PC-9 (cell line): ENCODE measurements at regions not wholly inside any gene's neighbourhood (a gene's known extent, or its start where the extent isn't known, plus 50 kb on each side); places are given as distances from the start of the nearest gene placed in this dataset.

ENCODE experiments used
- EZH2 ChIP-seq: fragments of 200-600 bp; sonication (generic); IDR thresholded peaks from 2 replicates; pipeline ENCODE4 v1.8.0; 2017; ENCODE audit warnings: antibody characterized with exemption, low read depth
- TF ChIP-seq, protein P1 (sequence below): fragments of 200-600 bp; sonication (generic); conservative IDR thresholded peaks from 2 replicates; pipeline ENCODE4 v1.6.1; 2017; ENCODE audit warnings: mixed run types, antibody characterized with exemption, mild to moderate bottlenecking, moderate library complexity

DNA sequence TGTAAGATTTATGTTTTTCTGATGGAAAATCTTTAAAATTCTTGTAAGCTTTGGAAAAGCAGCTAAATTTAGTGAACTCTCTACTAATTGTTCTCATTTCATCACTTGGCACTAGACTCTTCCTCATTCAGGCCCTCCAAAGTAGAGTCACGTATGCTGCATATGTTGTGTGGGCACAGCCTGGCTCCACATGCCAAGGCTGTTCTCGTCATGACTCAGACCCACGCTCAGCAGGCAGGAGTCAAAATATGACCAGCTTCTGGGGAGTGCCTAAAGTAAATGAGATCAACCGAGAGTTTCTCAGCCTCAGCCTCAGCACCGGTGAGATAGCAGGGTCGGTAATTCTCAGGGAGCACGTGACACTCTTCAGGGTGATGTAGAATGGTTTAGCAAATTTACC lies 1672.9 kb downstream of the REEP3 start:
- TF ChIP-seq, protein P1, sequence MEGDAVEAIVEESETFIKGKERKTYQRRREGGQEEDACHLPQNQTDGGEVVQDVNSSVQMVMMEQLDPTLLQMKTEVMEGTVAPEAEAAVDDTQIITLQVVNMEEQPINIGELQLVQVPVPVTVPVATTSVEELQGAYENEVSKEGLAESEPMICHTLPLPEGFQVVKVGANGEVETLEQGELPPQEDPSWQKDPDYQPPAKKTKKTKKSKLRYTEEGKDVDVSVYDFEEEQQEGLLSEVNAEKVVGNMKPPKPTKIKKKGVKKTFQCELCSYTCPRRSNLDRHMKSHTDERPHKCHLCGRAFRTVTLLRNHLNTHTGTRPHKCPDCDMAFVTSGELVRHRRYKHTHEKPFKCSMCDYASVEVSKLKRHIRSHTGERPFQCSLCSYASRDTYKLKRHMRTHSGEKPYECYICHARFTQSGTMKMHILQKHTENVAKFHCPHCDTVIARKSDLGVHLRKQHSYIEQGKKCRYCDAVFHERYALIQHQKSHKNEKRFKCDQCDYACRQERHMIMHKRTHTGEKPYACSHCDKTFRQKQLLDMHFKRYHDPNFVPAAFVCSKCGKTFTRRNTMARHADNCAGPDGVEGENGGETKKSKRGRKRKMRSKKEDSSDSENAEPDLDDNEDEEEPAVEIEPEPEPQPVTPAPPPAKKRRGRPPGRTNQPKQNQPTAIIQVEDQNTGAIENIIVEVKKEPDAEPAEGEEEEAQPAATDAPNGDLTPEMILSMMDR = no peak
- TF ChIP-seq EZH2 = no peak
